ENCODE measurements at regions not wholly inside any gene's neighbourhood (a gene's known extent, or its start where the extent isn't known, plus 50 kb on each side); places are given as distances from the start of the nearest gene placed in this dataset.
A peak's percentile ranks its signal among the peaks of the same experiment; 100 is the strongest.

- H3K4me1 Mint-ChIP-seq (ENCODE audit: low read depth), result peaks cover 9% of the 10 kb centered on the region
- H3K4me3 Mint-ChIP-seq, result no peak overlapping the region
- TF ChIP-seq, protein P1, sequence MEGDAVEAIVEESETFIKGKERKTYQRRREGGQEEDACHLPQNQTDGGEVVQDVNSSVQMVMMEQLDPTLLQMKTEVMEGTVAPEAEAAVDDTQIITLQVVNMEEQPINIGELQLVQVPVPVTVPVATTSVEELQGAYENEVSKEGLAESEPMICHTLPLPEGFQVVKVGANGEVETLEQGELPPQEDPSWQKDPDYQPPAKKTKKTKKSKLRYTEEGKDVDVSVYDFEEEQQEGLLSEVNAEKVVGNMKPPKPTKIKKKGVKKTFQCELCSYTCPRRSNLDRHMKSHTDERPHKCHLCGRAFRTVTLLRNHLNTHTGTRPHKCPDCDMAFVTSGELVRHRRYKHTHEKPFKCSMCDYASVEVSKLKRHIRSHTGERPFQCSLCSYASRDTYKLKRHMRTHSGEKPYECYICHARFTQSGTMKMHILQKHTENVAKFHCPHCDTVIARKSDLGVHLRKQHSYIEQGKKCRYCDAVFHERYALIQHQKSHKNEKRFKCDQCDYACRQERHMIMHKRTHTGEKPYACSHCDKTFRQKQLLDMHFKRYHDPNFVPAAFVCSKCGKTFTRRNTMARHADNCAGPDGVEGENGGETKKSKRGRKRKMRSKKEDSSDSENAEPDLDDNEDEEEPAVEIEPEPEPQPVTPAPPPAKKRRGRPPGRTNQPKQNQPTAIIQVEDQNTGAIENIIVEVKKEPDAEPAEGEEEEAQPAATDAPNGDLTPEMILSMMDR (IDR thresholded peaks at IDR 0.05), result peak; percentile 97
- peaks cover 24% of the 10 kb centered on the region for H3K27me3 Mint-ChIP-seq
- ATAC-seq (peak; percentile 27), DNase-seq (peak; percentile 69)
- intact Hi-C loops (cut with micrococcal nuclease), result no loop called here
- ChIA-PET CTCF (interaction anchor here (0.6 to 1.5 kb wide), 7 partner anchors 11 to 49 kb away, joined by 3 to 8 read pairs (median 3); no protein-coding TSS in a partner anchor), POLR2A (no interaction called here)
- no peaks in the 10 kb centered on the region for H3K9me3 Mint-ChIP-seq
- H3K36me3 Mint-ChIP-seq (ENCODE audit: low read depth), result no peaks in the 10 kb centered on the region
- no peak overlapping the region for H3K27ac Mint-ChIP-seq
Observed at GRCh38 chr15:31867536-31868442, 162.5 kb upstream of the CHRNA7 start.

GRCh38 chr15:31869686-31870307, 160.5 kb upstream of the CHRNA7 start:
- intact Hi-C loops (cut with micrococcal nuclease), result no loop called here
- Mint-ChIP-seq H3K4me1 (ENCODE audit: low read depth) (peaks cover 9% of the 10 kb centered on the region), H3K9me3 (no peaks in the 10 kb centered on the region), H3K27me3 (peaks cover 19% of the 10 kb centered on the region), H3K4me3 (peak overlapping the region; percentile 67), H3K36me3 (ENCODE audit: low read depth) (no peaks in the 10 kb centered on the region), H3K27ac (no peak overlapping the region)
- ChIA-PET CTCF (no interaction called here), POLR2A (no interaction called here)
- no peak for DNase-seq
- no peak for ATAC-seq
- TF ChIP-seq, protein P1 (IDR thresholded peaks at IDR 0.05), result no peak

- no peaks in the 10 kb centered on the region for H3K9me3 Mint-ChIP-seq
- ChIA-PET POLR2A (no interaction called here), CTCF (no interaction called here)
- peaks cover 9% of the 10 kb centered on the region for H3K4me1 Mint-ChIP-seq (ENCODE audit: low read depth)
- TF ChIP-seq, protein P1 (IDR thresholded peaks at IDR 0.05), result no peak
- no peaks in the 10 kb centered on the region for H3K36me3 Mint-ChIP-seq (ENCODE audit: low read depth)
- H3K27ac Mint-ChIP-seq, result peak within 1 kb of the TSS; percentile 67
- H3K4me3 Mint-ChIP-seq, result peak within 1 kb of the TSS; percentile 80
- intact Hi-C loops (cut with micrococcal nuclease), result no loop called here
- peaks cover 18% of the 10 kb centered on the region for H3K27me3 Mint-ChIP-seq
- ATAC-seq (peak; percentile 89), DNase-seq (peak; percentile 77)
Observed at GRCh38 chr15:31870328-31871165, 159.8 kb upstream of the CHRNA7 start, which contains the start of gene OTUD7A. OTUD7A (minus strand) TSS chr15:31870673.

- Mint-ChIP-seq H3K4me1 (ENCODE audit: low read depth) (peaks cover 9% of the 10 kb centered on the region), H3K27ac (peak overlapping the region; percentile 67), H3K4me3 (peak overlapping the region; percentile 80), H3K36me3 (ENCODE audit: low read depth) (no peaks in the 10 kb centered on the region), H3K9me3 (no peaks in the 10 kb centered on the region), H3K27me3 (peaks cover 15% of the 10 kb centered on the region)
- intact Hi-C loops (cut with micrococcal nuclease), result no loop called here
- ChIA-PET CTCF (no interaction called here), POLR2A (no interaction called here)
- TF ChIP-seq, protein P1 (IDR thresholded peaks at IDR 0.05), result no peak
- no peak for DNase-seq
- ATAC-seq, result peak; percentile 14
Observed at GRCh38 chr15:31871166-31871886, 159.0 kb upstream of the CHRNA7 start.

Data from activated CD8-positive, alpha-beta T cell treated with anti-CD3 and anti-CD28 coated beads for 36 hours (primary cell).